Erythroblast (primary cell): ENCODE measurements at regions not wholly inside any gene's neighbourhood (a gene's known extent, or its start where the extent isn't known, plus 50 kb on each side); places are given as distances from the start of the nearest gene placed in this dataset.

Source experiments
- GATA1 ChIP-seq: IDR thresholded peaks from 2 replicates; pipeline ENCODE4 v1.6.1; 2011; ENCODE audit warnings: low read depth, mild to moderate bottlenecking, control low read depth, low read length, moderate library complexity
- POLR2A ChIP-seq: IDR thresholded peaks from 2 replicates; pipeline ENCODE4 v1.6.1; 2011; ENCODE audit warnings: mild to moderate bottlenecking, low read length

DNA sequence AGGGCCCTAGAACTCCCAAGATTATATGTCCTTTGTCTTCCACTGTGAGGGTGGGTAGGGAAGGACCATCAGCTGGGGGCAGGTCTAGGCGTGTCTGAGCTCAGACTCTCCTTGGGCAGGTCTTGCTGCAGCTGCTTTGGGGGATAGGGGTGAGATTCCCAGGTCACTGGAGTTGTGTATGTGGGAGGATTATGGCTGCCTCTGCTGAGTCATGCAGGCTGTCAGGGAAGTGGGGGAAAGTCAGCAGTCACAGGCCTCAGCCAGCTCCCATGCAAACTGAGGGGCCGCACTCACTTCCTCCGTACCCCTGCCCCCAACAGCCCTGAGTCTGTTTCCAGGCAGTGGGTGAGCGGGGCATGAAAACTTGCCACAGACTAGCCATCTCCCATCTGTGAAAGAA is 600.8 kb downstream of the DIAPH3 start:
- no peak for TF ChIP-seq POLR2A
- TF ChIP-seq GATA1, result no peak
